ENCODE measurements at regions not wholly inside any gene's neighbourhood (a gene's known extent, or its start where the extent isn't known, plus 50 kb on each side); places are given as distances from the start of the nearest gene placed in this dataset.

GRCh38 chr1:239539051-239539450, 152.7 kb downstream of the CHRM3 start:
- DNase-seq: no peak

GRCh38 chr1:239539812-239540211, 153.4 kb downstream of the CHRM3 start:
- DNase-seq: no peak

- DNase-seq: no peak
Measured at GRCh38 chr1:239543873-239544272, 157.5 kb downstream of the CHRM3 start.

- DNase-seq: no peak
Measured at GRCh38 chr1:239545466-239545865, 159.1 kb downstream of the CHRM3 start.

- no peak for DNase-seq
Measured at GRCh38 chr1:239547987-239548386, 161.6 kb downstream of the CHRM3 start.

- no peak for DNase-seq
Measured at GRCh38 chr1:239550178-239550577, 163.8 kb downstream of the CHRM3 start.

- DNase-seq: no peak
Measured at GRCh38 chr1:239555350-239555749, 169.0 kb downstream of the CHRM3 start.

- no peak for DNase-seq
Measured at GRCh38 chr1:239558559-239558958, 172.2 kb downstream of the CHRM3 start.

GRCh38 chr1:239558991-239559390, 172.6 kb downstream of the CHRM3 start:
- DNase-seq: no peak

GRCh38 chr1:239560921-239561320, 174.6 kb downstream of the CHRM3 start:
- no peak for DNase-seq

GRCh38 chr1:239562095-239562494, 175.7 kb downstream of the CHRM3 start:
- DNase-seq: no peak

GRCh38 chr1:239563681-239564080, 177.3 kb downstream of the CHRM3 start:
- no peak for DNase-seq

GRCh38 chr1:239566074-239566473, 179.7 kb downstream of the CHRM3 start:
- DNase-seq: no peak

GRCh38 chr1:239570878-239571277, 184.5 kb downstream of the CHRM3 start:
- DNase-seq: no peak

- DNase-seq: no peak
Measured at GRCh38 chr1:239572183-239572582, 185.8 kb downstream of the CHRM3 start.

- DNase-seq: no peak
Measured at GRCh38 chr1:239574112-239574511, 187.7 kb downstream of the CHRM3 start.

GRCh38 chr1:239575113-239575512, 188.7 kb downstream of the CHRM3 start:
- DNase-seq: no peak

GRCh38 chr1:239583536-239583935, 197.2 kb downstream of the CHRM3 start:
- DNase-seq: no peak

GRCh38 chr1:239586128-239586527, 199.8 kb downstream of the CHRM3 start:
- DNase-seq: no peak

- peak; percentile 64 for DNase-seq
Measured at GRCh38 chr1:239587066-239587465, 200.7 kb downstream of the CHRM3 start.

- DNase-seq: no peak
Measured at GRCh38 chr1:239587574-239588369, 201.4 kb downstream of the CHRM3 start.

GRCh38 chr1:239590556-239590955, 204.2 kb downstream of the CHRM3 start:
- DNase-seq: no peak

GRCh38 chr1:239593527-239593926, 207.2 kb downstream of the CHRM3 start:
- no peak for DNase-seq

GRCh38 chr1:239600588-239600987, 214.2 kb downstream of the CHRM3 start:
- DNase-seq: no peak

GRCh38 chr1:239601108-239601507, 214.7 kb downstream of the CHRM3 start:
- DNase-seq: no peak
